Dermis blood vessel endothelial cell (primary cell): ENCODE measurements at regions not wholly inside any gene's neighbourhood (a gene's known extent, or its start where the extent isn't known, plus 50 kb on each side); places are given as distances from the start of the nearest gene placed in this dataset.
A peak's percentile ranks its signal among the peaks of the same experiment; 100 is the strongest.
"Not testable (repeated sequence)": the region's sequence is repeated elsewhere in the genome, so short reads cannot be mapped to it uniquely, and the experiment has no call there.

ENCODE experiments used
- DNase-seq: peaks from one replicate; pipeline ENCODE4 v3.0.0; 2010

DNA sequence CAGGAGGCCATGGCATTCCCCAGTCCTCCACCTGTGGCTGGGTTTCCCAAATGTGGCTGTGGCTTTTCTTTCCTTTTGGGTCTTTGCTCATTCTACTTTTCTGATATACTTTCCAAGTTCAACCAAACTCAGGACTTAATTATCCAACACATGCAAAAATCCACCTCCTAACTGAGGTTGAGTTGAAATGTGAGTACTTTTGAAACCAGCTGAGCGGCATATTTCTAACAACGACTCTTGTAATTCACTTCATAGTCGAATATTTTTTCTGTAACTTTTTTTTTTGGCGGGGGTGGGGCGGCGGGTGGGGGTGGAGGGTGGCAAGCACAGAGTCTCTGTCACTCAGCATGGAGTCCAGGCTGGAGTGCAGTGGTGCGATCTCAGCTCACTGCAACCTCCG is 165.2 kb upstream of the PITRM1 start:
- no peak for DNase-seq

DNA sequence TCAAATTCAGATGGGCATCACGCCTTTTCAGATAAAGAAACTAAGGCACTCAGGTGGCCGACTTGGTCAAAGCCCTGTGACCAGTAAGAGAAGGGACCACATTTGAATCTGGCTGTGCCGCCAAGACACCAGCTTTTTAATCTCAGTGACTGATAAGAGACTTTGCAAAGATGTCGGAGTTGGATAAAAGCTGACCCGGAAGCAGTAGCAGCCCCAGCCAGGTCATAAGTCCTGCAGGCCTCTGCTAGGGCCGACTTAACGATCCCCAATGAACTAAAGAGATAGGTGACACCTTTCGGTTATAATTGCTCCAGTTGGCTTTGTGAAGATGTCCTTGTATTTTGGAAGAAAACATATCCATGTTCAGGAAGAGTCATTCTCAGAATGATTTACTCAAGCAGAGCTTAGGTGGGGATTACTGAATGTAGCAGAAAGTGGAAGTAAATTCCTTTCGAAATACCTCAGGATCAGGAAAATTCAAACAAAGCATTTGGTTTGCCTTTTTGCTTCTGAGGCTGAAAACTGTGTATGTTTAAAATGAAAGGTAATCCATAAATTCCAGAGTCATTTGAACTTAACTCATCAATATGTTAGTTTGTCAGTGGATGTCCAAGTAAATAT is 164.2 kb upstream of the PITRM1 start:
- DNase-seq: no peak

DNA sequence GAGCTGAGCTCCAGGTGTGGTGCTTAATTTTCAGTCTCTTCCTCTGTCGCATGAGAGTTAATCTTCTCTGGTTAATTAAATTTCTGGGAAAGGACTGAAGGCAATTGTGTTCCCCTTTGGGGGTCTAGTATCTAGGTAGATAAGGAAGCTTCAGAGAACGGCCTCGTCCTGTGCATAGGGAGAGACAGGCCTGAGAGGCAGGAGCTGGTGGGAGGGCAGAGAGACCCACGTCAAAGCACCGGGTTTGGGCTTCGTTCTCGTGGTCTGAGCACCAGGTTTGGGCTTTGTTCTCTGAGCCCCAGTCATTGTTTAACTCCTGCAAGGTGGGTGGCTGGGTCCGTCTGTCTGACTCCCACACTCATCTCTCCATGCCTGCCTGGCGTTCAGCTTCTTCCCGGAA is 160.8 kb upstream of the PITRM1 start:
- DNase-seq: no peak

DNA sequence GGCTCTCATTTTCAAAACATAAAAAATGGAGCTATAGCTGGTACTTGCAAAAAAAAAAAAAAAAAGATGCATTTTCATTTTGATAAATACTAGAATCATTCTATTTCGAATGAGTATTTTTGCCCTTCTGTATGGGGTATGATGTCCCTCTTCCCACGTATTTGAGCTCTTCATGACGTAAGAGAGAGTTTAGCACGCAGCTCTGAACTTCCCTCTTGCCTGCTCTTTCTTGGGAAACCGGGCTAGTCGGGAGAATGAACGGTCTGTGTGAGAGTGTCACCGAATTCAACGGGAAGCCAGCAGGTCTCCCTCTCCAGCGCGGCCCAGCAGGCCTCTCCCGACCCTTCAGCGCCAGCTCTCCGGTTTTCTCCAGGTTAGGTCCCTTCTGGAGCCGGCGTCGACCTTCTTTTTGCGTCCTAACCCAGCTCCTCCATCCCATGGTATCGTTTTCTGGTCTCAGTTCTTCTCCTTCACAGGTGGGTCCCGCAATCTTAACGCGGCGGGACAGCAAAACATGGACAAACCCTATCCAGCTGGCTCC is 159.2 kb upstream of the PITRM1 start:
- DNase-seq: no peak

DNA sequence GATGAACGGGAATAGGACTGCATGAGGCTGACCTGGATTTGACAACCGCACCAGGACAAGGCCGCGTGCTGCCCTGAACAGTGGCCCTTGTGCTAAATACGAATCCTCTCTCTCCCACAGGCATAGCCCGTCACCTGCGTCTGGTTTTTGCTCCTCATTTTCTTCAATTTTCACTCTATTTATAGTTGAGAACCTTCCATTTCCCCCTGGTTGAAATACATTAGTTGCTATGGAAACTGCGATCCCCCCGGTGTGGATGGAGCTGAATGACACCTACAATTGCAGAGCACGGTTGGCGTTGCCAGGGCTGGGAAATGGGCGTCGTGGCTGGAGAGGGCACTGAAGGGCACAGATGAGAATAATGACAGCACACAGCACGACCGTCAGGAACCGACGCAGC is 158.6 kb upstream of the PITRM1 start:
- no peak for DNase-seq

DNA sequence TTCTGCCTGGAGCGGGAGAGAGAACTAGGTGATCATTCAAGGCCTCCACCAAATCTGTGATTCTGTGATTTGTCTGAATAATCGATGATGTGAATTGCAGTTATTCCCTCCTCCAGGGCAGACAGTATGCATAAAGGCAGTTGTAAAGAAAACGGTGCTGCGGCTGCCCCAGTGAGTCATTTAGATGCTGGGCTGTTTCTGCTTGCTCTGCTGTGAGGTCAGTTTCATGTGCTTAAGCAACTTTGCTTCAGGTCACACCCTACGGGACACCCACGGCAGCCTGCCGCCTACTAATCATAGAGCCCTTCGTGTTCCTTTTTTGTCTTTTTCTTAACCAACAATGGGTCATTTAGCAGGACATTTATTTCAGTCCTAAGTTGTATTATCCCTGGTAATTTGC is 158.1 kb upstream of the PITRM1 start:
- peak; percentile 53 for DNase-seq

DNA sequence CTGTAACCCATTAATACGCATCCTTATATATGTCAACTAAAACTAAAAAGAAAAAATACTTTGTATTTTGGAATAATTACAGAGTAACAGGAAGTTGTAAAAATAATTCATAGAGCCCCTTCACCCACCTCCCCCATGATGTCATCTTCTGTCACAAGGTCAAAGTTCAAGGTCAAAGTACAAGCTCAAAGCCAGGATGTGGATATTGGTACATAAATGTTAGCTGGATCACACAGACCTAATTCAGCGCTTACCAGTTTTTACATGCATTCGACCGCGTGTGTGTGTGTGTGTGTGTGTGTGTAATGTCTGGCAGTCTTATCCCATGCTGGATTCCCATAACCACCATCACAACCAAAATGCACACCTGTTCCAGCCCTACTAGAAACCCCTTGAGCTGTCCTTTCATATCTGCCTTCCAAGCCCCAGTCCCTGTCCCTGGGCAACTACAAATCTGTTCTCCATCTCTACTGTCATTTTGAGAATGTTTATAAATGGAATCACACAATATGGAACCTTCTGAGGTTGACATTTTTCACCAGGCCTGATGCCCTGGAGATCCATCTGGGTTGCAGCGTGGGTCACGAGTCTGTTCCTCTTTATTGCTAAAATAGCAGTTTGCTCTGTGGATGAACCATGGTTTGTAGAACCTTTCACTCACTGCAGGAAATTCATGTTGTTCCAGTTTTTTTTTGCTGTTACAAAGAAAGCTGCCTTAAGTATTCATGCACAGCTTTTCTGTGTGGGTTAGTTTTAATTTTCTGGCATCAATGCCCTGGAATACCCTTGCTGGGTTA is 153.6 kb upstream of the PITRM1 start:
- no peak for DNase-seq

DNA sequence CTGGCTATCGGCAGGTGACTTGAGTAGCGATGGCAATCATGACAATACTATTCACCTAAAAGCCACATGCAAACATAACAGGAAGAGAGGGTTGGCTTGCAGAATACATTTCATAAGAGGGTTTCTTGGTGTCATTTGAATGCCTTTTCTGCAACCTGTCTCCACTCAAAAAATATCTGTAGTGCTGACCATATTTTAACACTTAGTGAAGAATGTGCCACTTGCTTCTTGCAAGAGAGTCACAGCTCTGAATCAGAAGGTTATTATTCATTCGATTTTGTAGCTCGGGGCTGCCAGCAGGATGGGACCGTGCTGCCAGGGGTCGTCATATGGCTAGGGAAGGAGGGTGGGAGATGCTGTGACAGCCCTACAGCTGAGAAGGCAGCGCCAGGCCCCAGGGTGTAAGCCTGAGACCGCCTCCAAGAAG is 152.0 kb upstream of the PITRM1 start:
- DNase-seq: no peak

DNA sequence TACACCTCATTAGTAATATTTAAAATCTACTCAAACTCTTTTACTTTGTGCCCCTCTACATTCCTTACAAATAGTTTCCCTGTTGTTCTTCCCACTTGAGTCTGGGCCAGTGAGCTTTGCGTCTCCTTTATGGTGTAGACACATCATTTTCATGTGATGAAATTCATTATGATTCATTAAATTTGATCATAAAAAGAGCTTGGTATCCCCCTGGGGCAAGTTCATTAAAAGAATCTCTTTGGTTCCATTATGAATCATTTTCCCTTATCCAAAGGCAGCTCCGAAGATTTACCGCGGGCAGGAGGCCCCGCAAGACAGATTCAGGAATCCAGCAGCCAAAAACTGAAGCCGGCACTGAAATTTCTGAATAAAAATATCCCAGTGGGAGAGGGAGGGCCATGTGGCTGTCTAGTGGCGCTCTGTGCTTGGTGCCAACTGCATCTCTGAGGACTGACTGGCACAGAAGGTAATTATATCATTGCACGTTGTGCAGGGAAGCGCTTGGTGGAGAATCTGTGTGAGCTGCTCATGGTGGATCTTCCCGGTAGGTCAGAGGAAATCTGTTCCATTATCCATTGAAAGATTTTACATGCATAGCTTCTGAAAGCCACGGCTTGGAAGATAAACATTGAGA is 151.4 kb upstream of the PITRM1 start:
- DNase-seq: no peak

DNA sequence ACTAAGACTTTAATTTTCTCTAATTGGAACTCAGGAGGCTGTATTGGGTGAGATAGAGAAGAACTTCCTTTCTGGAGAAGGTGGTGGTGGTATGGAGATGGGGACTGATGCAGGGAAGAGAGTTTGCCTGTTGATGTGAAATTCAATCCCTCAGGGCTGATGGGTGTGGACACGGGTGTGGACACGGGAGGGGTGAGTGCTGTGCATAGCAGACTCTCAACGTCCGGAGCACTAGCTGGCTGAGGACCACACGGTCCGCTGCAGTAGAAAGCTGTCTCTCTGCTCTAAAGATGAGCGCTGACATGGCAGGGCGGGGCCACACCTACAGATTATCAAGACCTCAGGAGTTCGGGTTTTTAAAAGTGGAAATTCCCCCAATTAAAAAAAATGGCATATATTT is 148.5 kb upstream of the PITRM1 start:
- no peak for DNase-seq

DNA sequence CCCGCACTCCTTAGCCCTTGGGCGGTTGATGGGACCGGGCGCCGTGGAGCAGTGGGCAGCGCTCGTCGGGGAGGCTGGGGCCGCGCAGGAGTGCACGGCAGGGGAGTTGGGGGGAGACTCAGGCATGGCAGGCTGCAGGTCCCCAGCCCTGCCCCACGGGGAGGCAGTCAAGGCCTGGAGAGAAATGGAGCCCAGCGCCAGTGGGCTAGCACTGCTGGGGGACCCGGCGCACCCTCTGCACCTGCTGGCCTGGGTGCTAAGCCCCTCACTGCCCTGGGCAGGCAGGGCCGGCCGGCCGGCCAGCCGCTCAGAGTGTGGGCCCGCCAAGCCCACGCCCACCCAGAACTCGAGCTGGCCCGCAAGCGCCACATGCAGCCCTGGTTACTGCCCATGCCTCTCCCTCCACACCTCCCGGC is 147.2 kb upstream of the PITRM1 start:
- DNase-seq: no peak

DNA sequence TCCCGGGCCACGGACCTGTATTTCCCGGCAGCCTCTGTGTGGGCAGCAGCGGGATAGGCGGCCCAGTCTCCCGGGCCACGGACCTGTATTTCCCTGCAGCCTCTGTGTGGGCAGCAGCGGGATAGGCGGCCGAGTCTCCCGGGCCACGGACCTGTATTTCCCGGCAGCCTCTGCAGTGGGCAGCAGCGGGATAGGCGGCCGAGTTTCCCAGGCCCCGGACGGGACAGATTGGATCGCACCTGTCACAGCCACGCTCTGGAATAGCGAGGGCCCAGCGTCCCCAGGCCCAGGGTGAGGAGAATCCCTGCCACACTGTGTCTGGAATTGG is 145.9 kb upstream of the PITRM1 start:
- DNase-seq: not testable (repeated sequence)

DNA sequence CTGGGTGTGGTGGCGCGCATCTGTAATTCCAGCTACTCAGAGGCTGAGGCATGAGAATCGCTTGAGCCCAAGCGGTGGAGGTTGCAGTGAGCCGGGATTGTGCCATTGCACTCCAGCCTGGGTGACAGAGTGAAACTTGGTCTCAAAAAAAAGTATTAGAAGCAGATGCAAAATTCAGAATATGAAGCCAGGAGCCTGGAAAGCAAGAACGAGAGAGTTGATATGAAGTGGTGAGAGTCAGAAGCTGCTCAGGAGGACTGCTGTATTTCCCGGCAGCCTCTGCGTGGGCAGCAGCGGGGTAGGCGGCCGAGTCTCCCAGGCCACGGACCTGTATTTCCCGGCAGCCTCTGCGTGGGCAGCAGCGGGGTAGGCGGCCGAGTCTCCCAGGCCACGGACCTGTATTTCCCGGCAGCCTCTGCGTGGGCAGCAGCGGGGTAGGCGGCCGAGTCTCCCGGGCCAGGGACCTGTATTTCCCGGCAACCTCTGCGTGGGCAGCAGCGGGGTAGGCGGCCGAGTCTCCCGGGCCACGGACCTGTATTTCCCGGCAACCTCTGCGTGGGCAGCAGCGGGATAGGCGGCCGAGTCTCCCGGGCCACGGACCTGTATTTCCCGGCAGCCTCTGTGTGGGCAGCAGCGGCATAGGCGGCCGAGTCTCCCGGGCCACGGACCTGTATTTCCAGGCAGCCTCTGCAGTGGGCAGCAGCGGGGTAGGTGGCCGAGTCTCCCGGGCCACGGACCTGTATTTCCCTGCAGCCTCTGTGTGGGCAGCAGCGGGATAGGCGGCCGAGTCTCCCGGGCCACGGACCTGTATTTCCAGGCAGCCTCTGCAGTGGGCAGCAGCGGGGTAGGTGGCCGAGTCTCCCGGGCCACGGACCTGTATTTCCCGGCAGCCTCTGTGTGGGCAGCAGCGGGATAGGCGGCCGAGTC is 145.2 kb upstream of the PITRM1 start:
- not testable (repeated sequence) for DNase-seq

DNA sequence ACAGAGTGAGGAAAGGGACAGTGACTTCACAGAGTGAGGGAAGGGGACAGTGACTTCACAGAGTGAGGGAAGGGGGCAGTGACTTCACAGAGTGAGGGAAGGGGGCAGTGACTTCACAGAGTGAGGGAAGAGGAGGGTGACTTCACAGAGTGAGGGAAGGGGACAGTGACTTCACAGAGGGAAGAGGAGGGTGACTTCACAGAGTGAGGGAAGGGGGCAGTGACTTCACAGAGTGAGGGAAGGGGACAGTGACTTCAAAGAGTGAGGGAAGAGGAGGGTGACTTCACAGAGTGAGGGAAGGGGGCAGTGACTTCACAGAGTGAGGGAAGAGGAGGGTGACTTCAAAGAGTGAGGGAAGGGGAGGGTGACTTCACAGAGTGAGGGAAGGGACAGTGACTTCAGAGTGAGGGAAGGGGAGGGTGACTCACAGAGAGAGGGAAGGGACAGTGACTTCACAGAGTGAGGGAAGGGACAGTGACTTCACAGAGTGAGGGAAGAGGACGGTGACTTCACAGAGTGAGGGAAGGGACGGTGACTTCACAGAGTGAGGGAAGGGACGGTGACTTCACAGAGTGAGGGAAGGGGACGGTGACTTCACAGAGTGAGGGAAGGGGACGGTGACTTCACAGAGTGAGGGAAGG is 142.0 kb upstream of the PITRM1 start:
- not testable (repeated sequence) for DNase-seq

DNA sequence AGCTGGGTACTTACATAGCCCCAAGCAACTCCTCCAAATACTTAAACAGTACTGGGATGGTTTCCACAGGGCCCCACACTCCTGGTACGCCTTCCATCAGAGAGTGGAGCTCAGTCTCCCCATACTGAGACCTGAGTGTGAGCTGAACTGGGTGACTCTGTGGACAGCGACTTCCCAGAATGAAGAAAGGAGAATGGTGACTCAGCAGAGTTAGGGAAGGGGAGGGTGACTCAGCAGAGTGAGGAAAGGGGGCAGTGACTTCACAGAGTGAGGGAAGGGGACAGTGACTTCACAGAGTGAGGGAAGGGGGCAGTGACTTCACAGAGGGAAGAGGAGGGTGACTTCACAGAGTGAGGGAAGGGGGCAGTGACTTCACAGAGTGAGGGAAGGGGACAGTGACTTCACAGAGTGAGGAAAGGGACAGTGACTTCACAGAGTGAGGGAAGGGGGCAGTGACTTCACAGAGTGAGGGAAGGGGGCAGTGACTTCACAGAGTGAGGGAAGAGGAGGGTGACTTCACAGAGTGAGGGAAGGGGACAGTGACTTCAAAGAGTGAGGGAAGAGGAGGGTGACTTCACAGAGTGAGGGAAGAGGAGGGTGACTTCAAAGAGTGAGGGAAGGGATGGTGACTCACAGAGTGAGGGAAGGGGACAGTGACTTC is 141.3 kb upstream of the PITRM1 start:
- peak; percentile 62 for DNase-seq

DNA sequence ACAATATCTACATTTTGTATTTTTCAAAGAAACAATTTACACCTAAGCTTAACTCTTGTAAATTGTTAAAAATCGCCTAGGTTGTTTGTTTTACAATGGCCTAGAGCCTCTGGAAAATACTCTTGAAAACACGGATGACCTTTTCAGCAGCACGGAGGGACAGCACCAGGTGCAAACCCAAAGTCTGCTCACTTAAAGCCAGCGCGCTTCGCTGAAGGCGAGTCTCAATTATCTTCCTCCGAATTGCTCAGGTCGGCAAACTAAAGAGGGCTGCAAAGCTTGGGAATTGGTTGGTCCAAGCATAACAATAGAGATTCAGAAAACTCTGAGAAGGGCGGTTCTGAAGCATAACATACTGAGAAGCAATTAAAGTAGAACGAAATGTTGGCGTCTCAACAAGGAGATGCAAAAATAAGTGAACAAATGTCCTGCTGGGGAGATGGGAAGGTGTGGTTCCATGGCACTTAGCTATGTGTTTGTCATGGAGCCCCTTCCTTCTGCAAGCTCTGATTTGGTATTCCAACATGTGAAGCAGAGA is 139.9 kb upstream of the PITRM1 start:
- DNase-seq: no peak

DNA sequence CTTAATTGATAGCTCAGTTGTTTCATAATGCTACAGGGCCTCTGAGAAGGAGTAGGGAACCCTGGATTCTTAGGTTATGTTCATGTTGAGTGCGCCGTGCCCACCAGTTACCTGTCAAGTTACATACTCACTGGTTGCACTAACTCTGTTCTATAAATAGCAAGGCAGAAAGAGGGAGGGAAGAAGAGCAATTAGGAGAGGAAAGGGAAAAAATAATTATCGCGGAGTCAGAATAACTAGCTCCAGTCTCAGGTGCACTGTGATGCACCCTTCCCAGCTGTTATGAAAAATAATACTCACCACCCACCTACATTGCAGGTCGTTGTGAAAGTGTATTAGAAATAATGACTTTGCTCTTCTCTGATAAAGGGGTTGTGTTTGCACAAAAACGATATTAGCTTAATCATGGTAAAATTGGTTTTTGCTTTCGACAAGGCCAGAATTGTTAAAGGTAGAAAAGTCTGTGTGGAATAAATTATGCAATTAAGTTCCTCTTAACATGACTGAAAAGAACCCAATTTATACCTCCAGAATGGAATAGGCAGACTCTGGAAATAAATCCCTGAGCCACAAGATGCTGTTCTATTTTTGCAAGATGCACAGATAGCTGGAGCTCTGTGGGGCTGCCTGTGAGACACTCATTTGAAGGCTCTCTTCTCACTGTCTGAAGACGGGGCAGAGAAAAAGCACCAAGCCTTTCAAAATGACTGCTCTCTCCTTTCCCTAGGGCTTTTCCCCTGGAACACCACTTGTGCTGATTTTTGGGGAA is 137.6 kb upstream of the PITRM1 start:
- no peak for DNase-seq

DNA sequence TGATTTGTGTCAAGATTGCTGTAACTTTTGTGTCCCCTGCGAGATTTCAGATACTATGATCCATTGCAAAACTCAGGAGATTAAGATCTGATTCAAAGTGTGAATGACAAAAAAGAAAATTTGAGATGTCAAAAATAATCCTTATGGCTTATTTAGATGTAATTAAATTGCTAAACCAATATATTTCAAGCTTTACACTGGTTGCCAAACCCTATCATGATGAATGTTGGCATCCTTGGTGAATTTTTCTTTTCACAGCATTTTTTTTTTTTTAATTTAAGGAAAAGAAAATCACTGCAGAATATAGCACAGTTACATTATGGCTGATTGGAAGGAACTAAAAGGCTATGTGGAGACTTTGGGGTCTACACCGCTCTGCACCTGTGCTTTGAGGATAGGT is 133.5 kb upstream of the PITRM1 start:
- no peak for DNase-seq

DNA sequence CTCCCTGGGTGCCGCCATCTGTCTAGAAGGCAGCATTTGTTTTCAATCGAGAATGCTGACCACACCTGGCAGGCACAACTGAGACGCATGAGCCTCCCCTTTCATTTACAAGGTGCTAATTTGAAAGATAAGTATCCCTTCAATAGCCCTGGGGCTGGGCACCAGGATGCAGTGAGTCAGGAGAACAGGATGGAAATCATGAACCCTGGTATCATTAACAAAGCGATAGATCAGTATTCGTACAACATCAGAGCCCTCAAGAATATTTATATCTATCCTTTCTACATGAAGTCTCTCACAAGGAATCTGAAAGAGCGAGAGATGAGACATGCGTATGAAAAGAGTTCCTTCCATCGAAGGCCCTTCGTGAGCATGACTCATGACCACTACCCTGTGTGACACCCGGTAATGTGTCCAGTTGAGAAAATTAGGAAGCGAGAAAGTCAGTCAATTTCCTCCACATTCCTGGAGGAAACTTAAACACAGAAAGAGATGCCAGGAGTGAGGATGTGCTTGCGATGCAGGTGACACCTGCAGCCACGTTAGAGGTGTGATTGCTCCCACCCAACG is 123.1 kb upstream of the PITRM1 start:
- DNase-seq: no peak

DNA sequence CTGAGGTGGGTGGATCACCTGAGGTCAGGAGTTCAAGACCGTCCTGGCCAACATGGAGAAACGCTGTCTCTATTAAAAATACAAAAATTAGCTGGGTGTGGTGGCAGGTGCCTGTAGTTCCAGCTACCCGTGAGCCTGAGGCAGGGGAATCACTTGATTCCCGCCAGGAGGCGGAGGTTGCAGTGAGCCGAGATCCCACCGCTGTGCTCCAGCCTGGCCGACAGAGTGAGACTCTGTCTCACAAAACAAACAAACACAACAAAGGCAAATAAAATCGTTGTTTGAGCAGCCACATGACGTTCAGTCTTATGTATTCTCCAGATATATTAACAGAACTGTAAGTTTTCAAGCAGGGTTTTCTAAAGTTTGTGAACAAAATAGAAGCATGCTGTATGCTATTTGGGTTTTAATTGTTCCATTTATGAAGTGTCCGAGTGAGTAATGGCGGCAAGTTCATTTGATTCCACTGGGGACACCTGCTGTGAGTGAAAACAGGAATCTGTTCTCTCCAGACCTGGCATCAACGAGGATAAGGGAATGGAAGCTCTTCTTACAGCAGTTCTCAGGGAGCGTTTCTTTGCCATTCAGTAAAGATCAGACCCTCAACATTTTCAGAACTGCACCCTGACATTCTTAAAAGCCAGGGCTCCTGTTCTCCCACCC is 122.5 kb upstream of the PITRM1 start:
- DNase-seq: no peak
